Peyer's patch (tissue), 4 donors: ENCODE measurements at regions not wholly inside any gene's neighbourhood (a gene's known extent, or its start where the extent isn't known, plus 50 kb on each side); places are given as distances from the start of the nearest gene placed in this dataset.

Experiments used
- DNase-seq, 3 donors: peaks; one replicate each; pipeline ENCODE4 v3.0.0-alpha.2; 2017 to 2019
- H3K27ac ChIP-seq, 4 donors: fragments of 200-600 bp; sonication (generic); one replicate each; pipeline ENCODE4 v1.5.1; 2016 to 2019
- H3K27me3 ChIP-seq, 2 donors: fragments of 200-600 bp; sonication (generic); one replicate each; pipeline ENCODE4 v1.5.1; 2019
- H3K36me3 ChIP-seq, 3 donors: fragments of 200-600 bp; sonication (generic); one replicate each; pipeline ENCODE4 v1.5.1; 2016 to 2019
- H3K4me1 ChIP-seq, 4 donors: fragments of 200-600 bp; sonication (generic); one replicate each; pipeline ENCODE4 v1.5.1; 2016 to 2019
- H3K4me3 ChIP-seq, 4 donors: fragments of 200-600 bp; sonication (generic); 1 replicate in 3 of 4; 2 replicates in 1 of 4; pipeline ENCODE4 v1.5.1; 2016 to 2019; ENCODE audit warnings: mild to moderate bottlenecking in 1 of 4
- H3K9me3 ChIP-seq, 4 donors: fragments of 200-600 bp; sonication (generic); one replicate each; pipeline ENCODE4 v1.5.1; 2016 to 2019; ENCODE audit warnings: mild to moderate bottlenecking in 1 of 4
- POLR2A ChIP-seq, 2 donors: fragments of 450-650 bp; IDR thresholded peaks; one replicate each; pipeline ENCODE4 v1.5.1; 2017; ENCODE audit warnings: antibody characterized with exemption in 2 of 2, mild to moderate bottlenecking in 2 of 2, moderate library complexity in 2 of 2
- TF ChIP-seq, protein P1 (sequence below), 6 experiments: fragments of 450-650 bp in 4 of 6; fragments of 200-600 bp in 2 of 6; sonication (generic) in 1 of 6; IDR thresholded peaks; one replicate each; pipeline ENCODE4 v1.5.1; 2017 to 2019; ENCODE audit warnings: antibody characterized with exemption in 6 of 6, mild to moderate bottlenecking in 3 of 6, moderate library complexity in 1 of 6

GRCh38 chr15:96421178-96421601 lies 90.7 kb downstream of the NR2F2 start:
- Histone ChIP-seq H3K9me3 (no peaks in the 10 kb centered on the region), H3K4me3 (no peak overlapping the region), H3K27ac (no peak overlapping the region), H3K27me3 (peaks cover 0 to 25% of the 10 kb centered on the region in 2 donors), H3K36me3 (no peaks in the 10 kb centered on the region), H3K4me1 (peaks cover 0 to 12% (median 0%) of the 10 kb centered on the region in 4 donors)
- TF ChIP-seq, protein P1, sequence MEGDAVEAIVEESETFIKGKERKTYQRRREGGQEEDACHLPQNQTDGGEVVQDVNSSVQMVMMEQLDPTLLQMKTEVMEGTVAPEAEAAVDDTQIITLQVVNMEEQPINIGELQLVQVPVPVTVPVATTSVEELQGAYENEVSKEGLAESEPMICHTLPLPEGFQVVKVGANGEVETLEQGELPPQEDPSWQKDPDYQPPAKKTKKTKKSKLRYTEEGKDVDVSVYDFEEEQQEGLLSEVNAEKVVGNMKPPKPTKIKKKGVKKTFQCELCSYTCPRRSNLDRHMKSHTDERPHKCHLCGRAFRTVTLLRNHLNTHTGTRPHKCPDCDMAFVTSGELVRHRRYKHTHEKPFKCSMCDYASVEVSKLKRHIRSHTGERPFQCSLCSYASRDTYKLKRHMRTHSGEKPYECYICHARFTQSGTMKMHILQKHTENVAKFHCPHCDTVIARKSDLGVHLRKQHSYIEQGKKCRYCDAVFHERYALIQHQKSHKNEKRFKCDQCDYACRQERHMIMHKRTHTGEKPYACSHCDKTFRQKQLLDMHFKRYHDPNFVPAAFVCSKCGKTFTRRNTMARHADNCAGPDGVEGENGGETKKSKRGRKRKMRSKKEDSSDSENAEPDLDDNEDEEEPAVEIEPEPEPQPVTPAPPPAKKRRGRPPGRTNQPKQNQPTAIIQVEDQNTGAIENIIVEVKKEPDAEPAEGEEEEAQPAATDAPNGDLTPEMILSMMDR (IDR thresholded peaks at IDR 0.05): no peak
- TF ChIP-seq POLR2A (IDR thresholded peaks at IDR 0.05): no peak
- no peak for DNase-seq

DNA sequence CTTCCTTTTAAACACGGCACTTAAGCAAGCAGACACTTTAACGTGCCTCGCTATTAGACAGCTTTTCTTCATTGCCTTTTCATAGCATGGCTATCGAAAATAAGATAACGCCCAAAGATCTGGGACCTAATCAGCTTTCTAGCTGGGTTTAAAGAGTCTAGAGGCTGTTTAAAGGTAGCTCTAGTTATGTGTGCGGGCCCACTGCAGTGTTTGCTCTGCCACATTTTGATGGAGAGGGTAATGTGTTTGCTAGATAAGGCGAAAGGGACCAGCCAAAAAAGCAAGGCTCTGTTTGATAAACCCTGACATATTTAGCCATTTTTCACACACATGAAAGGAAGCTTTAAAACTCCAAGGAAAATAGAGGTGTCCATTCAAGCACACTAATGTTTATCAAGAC lies 91.6 kb downstream of the NR2F2 start:
- TF ChIP-seq, protein P1 (IDR thresholded peaks at IDR 0.05): no peak
- TF ChIP-seq POLR2A (IDR thresholded peaks at IDR 0.05): no peak
- Histone ChIP-seq H3K9me3 (no peaks in the 10 kb centered on the region), H3K4me1 (peaks cover 0 to 3% (median 0%) of the 10 kb centered on the region in 4 donors), H3K27me3 (peaks cover 0 to 16% of the 10 kb centered on the region in 2 donors), H3K4me3 (no peak overlapping the region), H3K36me3 (no peaks in the 10 kb centered on the region), H3K27ac (no peak overlapping the region)
- no peak for DNase-seq

- no peak overlapping the region for H3K4me3 ChIP-seq
- H3K36me3 ChIP-seq: no peaks in the 10 kb centered on the region
- no peaks in the 10 kb centered on the region for H3K4me1 ChIP-seq
- H3K9me3 ChIP-seq: no peaks in the 10 kb centered on the region
- H3K27ac ChIP-seq: no peak overlapping the region
- no peak for TF ChIP-seq POLR2A (IDR thresholded peaks at IDR 0.05)
- TF ChIP-seq, protein P1 (IDR thresholded peaks at IDR 0.05): no peak
- no peaks in the 10 kb centered on the region for H3K27me3 ChIP-seq
- no peak for DNase-seq
Observed at GRCh38 chr15:96424674-96425073, 94.2 kb downstream of the NR2F2 start.

GRCh38 chr15:96428742-96429141 lies 98.2 kb downstream of the NR2F2 start:
- no peak for TF ChIP-seq POLR2A (IDR thresholded peaks at IDR 0.05)
- TF ChIP-seq, protein P1 (IDR thresholded peaks at IDR 0.05): no peak
- no peak overlapping the region for H3K27ac ChIP-seq
- H3K4me3 ChIP-seq: no peak overlapping the region
- H3K36me3 ChIP-seq: no peaks in the 10 kb centered on the region
- H3K9me3 ChIP-seq: no peaks in the 10 kb centered on the region
- no peak for DNase-seq
- no peaks in the 10 kb centered on the region for H3K27me3 ChIP-seq
- H3K4me1 ChIP-seq: no peaks in the 10 kb centered on the region

- Histone ChIP-seq H3K27ac (no peak overlapping the region), H3K27me3 (no peaks in the 10 kb centered on the region), H3K9me3 (no peaks in the 10 kb centered on the region), H3K36me3 (no peaks in the 10 kb centered on the region), H3K4me3 (no peak overlapping the region), H3K4me1 (no peaks in the 10 kb centered on the region)
- no peak for TF ChIP-seq POLR2A (IDR thresholded peaks at IDR 0.05)
- TF ChIP-seq, protein P1 (IDR thresholded peaks at IDR 0.05): no peak
- no peak for DNase-seq
Observed at GRCh38 chr15:96431786-96432185, 101.3 kb downstream of the NR2F2 start.

- no peaks in the 10 kb centered on the region for H3K9me3 ChIP-seq
- no peak for DNase-seq
- H3K4me1 ChIP-seq: no peaks in the 10 kb centered on the region
- no peak overlapping the region for H3K27ac ChIP-seq
- H3K4me3 ChIP-seq: no peak overlapping the region
- H3K36me3 ChIP-seq: no peaks in the 10 kb centered on the region
- TF ChIP-seq, protein P1 (IDR thresholded peaks at IDR 0.05): no peak
- no peak for TF ChIP-seq POLR2A (IDR thresholded peaks at IDR 0.05)
- H3K27me3 ChIP-seq: no peaks in the 10 kb centered on the region
Observed at GRCh38 chr15:96435022-96435421, 104.5 kb downstream of the NR2F2 start.
